Thyroid gland (tissue), 4 donors: ENCODE measurements at regions not wholly inside any gene's neighbourhood (a gene's known extent, or its start where the extent isn't known, plus 50 kb on each side); places are given as distances from the start of the nearest gene placed in this dataset.

Source experiments
- POLR2A ChIP-seq, 2 donors: fragments of 450-650 bp; IDR thresholded peaks; one replicate each; pipeline ENCODE4 v1.6.1; 2017; ENCODE audit warnings: antibody characterized with exemption in 2 of 2, mild to moderate bottlenecking in 2 of 2, moderate library complexity in 1 of 2
- TF ChIP-seq, protein P1 (sequence below), 6 experiments: fragments of 200-600 bp in 3 of 6; fragments of 450-650 bp in 3 of 6; sonication (generic) in 3 of 6; IDR thresholded peaks; one replicate each; pipeline ENCODE4 v1.5.1; 2016 to 2019; ENCODE audit warnings: antibody characterized with exemption in 6 of 6, mild to moderate bottlenecking in 2 of 6, inconsistent platforms in 1 of 6, moderate library complexity in 1 of 6

DNA sequence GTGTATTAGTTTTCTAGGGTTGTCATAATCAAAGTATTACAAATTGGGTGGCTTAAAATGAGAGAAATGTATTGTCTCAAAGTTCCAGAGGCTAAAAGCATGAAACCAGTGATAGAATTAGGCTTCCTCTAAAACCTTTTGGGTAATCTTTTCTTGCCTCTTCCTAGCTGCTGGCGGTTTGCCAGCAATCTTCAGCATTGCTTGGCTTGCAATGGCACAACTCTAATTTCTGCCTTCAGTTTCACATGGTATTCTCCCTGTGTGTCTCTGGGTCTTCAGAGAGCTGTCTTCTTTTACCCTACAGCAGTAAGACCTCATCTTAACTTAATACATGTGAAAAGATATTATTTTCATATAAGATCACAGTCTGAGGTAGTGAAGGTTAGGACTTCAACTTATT is 479.1 kb upstream of the GJE1 start:
- TF ChIP-seq, protein P1, sequence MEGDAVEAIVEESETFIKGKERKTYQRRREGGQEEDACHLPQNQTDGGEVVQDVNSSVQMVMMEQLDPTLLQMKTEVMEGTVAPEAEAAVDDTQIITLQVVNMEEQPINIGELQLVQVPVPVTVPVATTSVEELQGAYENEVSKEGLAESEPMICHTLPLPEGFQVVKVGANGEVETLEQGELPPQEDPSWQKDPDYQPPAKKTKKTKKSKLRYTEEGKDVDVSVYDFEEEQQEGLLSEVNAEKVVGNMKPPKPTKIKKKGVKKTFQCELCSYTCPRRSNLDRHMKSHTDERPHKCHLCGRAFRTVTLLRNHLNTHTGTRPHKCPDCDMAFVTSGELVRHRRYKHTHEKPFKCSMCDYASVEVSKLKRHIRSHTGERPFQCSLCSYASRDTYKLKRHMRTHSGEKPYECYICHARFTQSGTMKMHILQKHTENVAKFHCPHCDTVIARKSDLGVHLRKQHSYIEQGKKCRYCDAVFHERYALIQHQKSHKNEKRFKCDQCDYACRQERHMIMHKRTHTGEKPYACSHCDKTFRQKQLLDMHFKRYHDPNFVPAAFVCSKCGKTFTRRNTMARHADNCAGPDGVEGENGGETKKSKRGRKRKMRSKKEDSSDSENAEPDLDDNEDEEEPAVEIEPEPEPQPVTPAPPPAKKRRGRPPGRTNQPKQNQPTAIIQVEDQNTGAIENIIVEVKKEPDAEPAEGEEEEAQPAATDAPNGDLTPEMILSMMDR (IDR thresholded peaks at IDR 0.05): no peak
- no peak for TF ChIP-seq POLR2A (IDR thresholded peaks at IDR 0.05)
